Psoas muscle (tissue), 7 donors: ENCODE measurements at regions not wholly inside any gene's neighbourhood (a gene's known extent, or its start where the extent isn't known, plus 50 kb on each side); places are given as distances from the start of the nearest gene placed in this dataset.

Experiments
- ATAC-seq, 4 donors: fragments of 200-7000 bp; cut with Tn5 transposase; one replicate each; pipeline ENCODE4 v1.9.1; 2020; ENCODE audit warnings: moderate library complexity in 3 of 4, mild to moderate bottlenecking in 2 of 4
- DNase-seq, 2 donors: peaks; one replicate each; pipeline ENCODE4 v3.0.0-alpha.2; 2020
- H3K27ac ChIP-seq: fragments of 200-600 bp; one replicate; pipeline ENCODE4 v1.8.0; 2022
- H3K27me3 ChIP-seq, 3 donors: fragments of 200-600 bp in 1 of 3; one replicate each; pipeline versions ENCODE4 v1.6.1 to v1.8.0; 2013 to 2022; ENCODE audit warnings: low read length in 2 of 3, mild to moderate bottlenecking in 2 of 3, moderate library complexity in 1 of 3; ENCODE audit not compliant: insufficient read depth in 3 of 3
- H3K36me3 ChIP-seq, 2 donors: fragments of 200-600 bp in 1 of 2; one replicate each; pipeline versions ENCODE4 v1.6.1 to v1.8.0; 2013 to 2022; ENCODE audit warnings: low read depth in 1 of 2, mild to moderate bottlenecking in 1 of 2, moderate library complexity in 1 of 2; ENCODE audit not compliant: insufficient read depth in 1 of 2
- H3K4me1 ChIP-seq: fragments of 200-600 bp; one replicate; pipeline ENCODE4 v1.8.0; 2022
- H3K4me3 ChIP-seq: fragments of 200-600 bp; one replicate; pipeline ENCODE4 v1.8.0; 2022; ENCODE audit warnings: mild to moderate bottlenecking
- H3K9me3 ChIP-seq: fragments of 200-600 bp; one replicate; pipeline ENCODE4 v1.8.0; 2022
- CTCF ChIP-seq: fragments of 200-600 bp; IDR thresholded peaks from one replicate; pipeline ENCODE4 v1.8.0; 2022; ENCODE audit warnings: antibody characterized with exemption
- WGBS, 3 donors: extraction: QIAGEN DNeasy Blood & Tissue Kit; methylation state at CpG; one replicate each; pipeline versions ENCODE4 v1.1.6 to v1.1.7; 2013; 5-methylcytosine and 5-hydroxymethylcytosine counted together
- intact Hi-C, 2 donors: fragments of 100-400 bp; cut with DNase I; formaldehyde crosslinking; loops; one replicate each; pipeline versions ENCODE4 v1.11.0 to v1.14.2; 2022
- donor health status: healthy with polysubstance abuse.
- donor health status: DM: no; HTN: no; CAD: no; lungs with moderate emphysema.
- donor health status: Bipolar disorder and iron deficiency.
- donor health status: healthy.
- donor health status: DM: yes; HTN: yes; CAD: no.
- donor health status: DM: no; HTN: no; CAD: no.
- donor health status: DM: yes; HTN: yes; CAD: no.

DNA sequence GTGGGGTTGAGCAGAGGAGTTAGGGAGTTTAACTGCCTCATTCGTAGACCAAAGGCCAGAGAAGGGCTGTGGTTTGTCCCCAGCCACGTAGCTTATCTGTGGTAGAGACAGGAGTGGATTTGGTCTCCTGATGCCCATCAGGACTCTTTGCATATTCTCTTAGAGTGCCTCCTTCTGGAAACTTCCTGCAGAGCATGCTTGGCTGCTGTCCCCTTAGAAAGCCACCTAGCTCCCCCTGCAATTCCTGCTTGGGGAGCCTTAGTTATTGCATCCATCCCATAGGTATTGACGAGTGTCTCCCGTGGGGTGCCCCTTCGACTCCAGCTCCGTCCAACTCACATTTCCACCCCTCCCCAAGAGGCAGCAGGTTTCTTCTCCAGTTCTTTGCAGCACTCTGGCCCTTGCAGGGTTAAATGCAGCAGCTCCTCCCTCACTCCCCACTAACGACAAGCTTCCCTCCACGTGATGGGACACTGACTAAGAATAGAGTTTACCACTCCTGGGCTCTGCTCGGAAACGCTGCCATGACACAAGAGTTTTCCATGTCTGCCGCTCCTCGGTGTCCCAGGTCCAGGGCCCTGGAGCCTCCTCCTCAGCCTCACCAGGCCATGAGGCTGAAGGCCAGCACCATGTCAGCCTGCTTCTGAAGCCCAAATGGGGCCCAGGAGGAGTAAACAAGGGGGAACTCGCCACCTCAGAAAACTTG, 147.8 kb upstream of the UNC5B start:
- H3K27me3 ChIP-seq = no peaks in the 10 kb centered on the region
- H3K4me1 ChIP-seq = peaks cover 16% of the 10 kb centered on the region
- intact Hi-C loops = no loop called here
- no peaks in the 10 kb centered on the region for H3K36me3 ChIP-seq
- TF ChIP-seq CTCF = no peak
- ATAC-seq (peak; percentile 80 to 86 (median 86)), DNase-seq (peak in 1 of 2 donors; percentile 27)
- WGBS, 3 donors = 40 to 53% (median 48%) methylated on average over 13 of the region's 13 CpGs
- no peaks in the 10 kb centered on the region for H3K9me3 ChIP-seq
- H3K27ac ChIP-seq = peak overlapping the region; percentile 39
- H3K4me3 ChIP-seq = no peak overlapping the region

- DNase-seq = no peak
- H3K4me3 ChIP-seq = no peak overlapping the region
- H3K27ac ChIP-seq = no peak overlapping the region
- peaks cover 16% of the 10 kb centered on the region for H3K4me1 ChIP-seq
- WGBS, 3 donors = 76 to 90% (median 85%) methylated on average over 3 to 4 of the region's 4 CpGs
- no peaks in the 10 kb centered on the region for H3K36me3 ChIP-seq
- H3K27me3 ChIP-seq = no peaks in the 10 kb centered on the region
- no peak for TF ChIP-seq CTCF
- no peaks in the 10 kb centered on the region for H3K9me3 ChIP-seq
- ATAC-seq = no peak
- intact Hi-C loops = no loop called here
Measured at GRCh38 chr10:71065659-71066058, 146.7 kb upstream of the UNC5B start.

DNA sequence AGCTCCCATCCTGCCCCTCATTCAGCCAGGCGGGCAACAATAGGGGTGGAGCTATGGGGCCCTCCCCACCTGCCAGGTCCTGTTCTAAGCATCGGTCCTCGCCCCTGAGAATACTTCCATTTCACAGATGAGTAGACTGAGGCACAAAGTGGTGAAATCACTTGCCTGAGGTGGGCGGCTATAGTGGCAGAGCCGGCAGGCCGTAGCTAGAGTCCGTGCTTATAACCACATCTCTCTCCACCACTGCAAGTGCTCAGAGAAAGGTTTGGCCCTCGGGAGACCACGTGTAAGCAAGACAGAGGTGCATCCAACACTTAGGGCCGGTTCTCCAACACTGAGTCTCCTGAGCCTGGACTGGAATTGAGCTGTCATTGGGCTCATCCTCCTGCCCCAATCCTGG, 145.8 kb upstream of the UNC5B start:
- intact Hi-C loops = no loop called here
- Histone ChIP-seq H3K4me1 (peaks cover 16% of the 10 kb centered on the region), H3K27ac (no peak overlapping the region), H3K36me3 (no peaks in the 10 kb centered on the region), H3K9me3 (no peaks in the 10 kb centered on the region), H3K4me3 (no peak overlapping the region), H3K27me3 (no peaks in the 10 kb centered on the region)
- 94 to 97% (median 94%) methylated on average over 10 of the region's 10 CpGs for WGBS, 3 donors
- TF ChIP-seq CTCF = no peak
- no peak for DNase-seq
- ATAC-seq = no peak

DNA sequence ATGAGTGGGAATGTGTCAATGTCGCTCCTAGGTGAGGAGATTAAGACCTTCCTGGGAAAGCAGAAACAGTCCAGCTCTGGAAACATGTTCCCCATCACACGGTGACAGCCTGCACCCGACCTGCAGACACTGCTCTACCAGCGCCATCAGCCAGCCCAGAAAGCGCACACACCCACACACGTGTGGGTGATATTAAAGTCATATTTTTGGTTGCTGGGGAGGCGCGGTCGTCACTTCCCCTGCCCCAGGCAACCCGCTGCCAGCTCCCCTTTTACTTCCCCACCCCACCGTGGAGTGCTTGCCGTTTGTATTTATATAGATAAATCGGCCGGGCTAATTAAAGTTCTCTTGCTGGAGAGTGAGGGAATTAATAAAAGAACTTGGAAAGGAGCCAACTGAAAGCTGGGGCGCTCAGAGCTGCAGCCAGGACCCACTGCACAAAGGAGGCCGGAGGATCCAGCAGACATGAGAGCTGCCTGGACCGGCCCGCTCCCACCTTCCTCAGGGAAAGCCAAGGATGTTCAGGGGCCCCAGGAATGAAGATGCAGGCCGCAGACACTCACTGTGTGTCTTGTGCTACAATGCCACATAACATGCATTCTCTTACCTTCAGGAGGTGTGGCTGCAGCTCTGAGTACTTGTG, 145.2 kb upstream of the UNC5B start:
- H3K9me3 ChIP-seq = no peaks in the 10 kb centered on the region
- H3K4me1 ChIP-seq = peaks cover 16% of the 10 kb centered on the region
- DNase-seq (no peak), ATAC-seq (no peak)
- H3K36me3 ChIP-seq = no peaks in the 10 kb centered on the region
- H3K27me3 ChIP-seq = no peaks in the 10 kb centered on the region
- no peak overlapping the region for H3K4me3 ChIP-seq
- intact Hi-C loops = no loop called here
- H3K27ac ChIP-seq = no peak overlapping the region
- WGBS, 3 donors = 80 to 89% (median 81%) methylated on average over 19 of the region's 19 CpGs
- TF ChIP-seq CTCF = no peak
